ENCODE measurements at regions not wholly inside any gene's neighbourhood (a gene's known extent, or its start where the extent isn't known, plus 50 kb on each side); places are given as distances from the start of the nearest gene placed in this dataset.
"Not testable (repeated sequence)": the region's sequence is repeated elsewhere in the genome, so short reads cannot be mapped to it uniquely, and the experiment has no call there.

DNA sequence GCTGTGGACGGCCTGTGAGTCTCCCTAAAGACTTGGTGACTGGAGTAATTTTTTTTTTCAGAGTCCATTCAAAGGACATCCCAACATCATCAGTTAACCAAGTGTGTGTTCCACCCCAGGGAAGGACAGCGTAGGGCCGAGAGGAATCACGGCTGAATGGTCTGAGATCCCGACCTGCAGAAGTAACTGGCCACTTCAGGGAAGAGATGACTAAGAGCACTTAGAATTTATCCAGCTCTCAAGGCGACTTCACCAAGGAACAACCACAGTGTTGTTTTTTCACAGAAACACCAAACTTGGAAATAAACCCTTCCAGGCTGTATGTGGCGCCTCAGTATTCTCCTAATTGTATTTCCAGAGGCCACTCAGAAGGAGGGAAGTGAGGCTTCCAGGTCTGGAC is 231.6 kb downstream of the FNDC1 start:
- DNase-seq (ENCODE audit: low spot score) = no peak

DNA sequence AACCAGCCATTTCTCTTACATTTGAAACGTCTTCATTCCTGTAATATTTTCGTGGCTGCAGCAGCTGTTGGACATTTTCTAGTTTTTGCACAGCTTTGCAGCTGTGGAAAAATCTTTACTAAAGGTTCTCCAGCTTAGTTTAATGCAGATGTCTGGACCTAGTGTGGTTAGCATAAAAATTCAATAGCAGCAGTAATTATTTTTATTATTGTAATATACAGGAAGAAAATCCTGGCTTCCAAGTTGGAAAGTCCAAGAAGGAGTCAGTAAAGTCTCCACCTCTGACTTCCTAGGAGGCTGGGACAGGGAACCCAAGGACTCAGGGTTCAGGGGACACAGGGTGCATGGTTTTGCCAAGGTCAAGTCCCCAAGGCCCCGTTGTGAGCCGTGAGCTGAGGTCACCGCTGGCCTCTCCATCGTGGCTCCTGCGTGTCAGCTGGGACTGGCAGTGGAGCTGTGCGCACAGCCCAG is 230.6 kb downstream of the FNDC1 start:
- no peak for DNase-seq (ENCODE audit: low spot score)

DNA sequence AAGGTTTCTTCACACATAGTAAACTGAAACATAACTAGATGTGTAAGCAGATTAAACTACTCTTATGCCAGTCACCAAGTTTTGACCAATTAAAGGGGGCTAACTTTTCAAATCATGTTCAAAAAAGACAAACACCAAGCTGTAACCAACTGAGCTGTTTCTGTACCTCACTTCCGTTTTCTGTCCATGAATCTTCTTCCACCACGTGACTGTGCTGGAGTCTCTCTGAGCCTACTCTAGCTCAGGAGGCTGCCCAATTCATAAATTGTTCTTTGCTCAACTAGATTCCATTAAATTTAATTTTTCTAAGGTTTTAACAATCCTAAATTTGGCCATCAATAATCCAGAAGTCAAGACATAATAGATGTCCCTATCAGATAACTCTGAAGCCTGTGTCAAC is 229.4 kb downstream of the FNDC1 start:
- DNase-seq (ENCODE audit: low spot score) = no peak

DNA sequence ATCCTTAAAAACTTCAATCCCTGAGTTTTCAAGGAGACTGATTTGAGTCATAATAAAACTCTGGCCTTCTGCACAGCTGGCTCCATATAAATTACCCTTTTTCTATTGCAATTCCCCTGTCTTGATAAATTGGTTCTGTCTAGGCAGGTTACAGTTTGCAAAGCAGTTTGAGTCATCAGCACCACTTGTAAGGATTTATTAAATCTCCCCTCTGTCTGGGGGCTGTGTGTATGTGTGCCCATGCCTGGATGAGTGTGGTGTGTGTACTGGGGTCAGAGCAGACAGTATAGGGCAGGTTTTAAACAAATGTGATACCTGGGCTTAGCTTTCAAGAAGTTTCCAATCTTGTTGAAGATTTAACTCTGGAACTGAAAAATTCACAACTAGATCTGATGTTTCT is 228.6 kb downstream of the FNDC1 start:
- no peak for DNase-seq (ENCODE audit: low spot score)

DNA sequence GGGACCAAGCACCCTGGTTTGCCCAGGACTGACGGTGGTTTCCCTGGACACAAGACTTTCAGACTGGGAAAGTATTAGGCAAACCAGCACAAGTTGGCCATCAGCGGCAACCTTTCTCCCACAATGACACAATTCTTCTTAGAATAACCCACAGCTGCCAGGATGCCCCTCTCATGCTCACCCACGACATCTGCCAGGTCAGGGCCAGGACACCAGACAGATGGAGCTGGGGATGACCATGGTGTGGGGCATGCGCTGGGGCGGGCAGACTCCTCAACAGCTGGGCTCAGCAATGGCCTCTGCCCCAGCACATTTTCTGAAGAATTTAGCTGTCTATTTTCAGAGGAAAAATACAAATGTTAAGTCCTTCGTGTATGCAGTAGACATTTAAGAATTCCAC is 226.4 kb downstream of the FNDC1 start:
- DNase-seq (ENCODE audit: low spot score) = no peak

DNA sequence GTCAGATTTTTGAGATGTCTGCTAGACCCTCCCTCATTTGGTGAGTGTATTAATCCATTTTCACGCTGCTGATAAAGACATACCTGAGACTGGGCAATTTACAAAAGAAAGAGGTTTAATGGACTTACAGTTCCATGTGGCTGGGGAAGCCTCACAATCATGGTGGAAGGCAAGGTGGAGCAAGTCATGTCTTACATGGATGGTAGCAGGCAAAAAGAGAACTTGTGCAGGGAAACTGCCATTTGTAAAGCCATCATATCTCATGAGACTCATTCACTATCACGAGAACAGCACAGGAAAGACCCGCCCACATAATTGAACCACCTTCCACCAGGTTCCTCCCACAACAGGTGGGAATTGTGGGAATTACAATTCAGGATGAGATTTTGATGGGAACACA is 223.5 kb downstream of the FNDC1 start:
- not testable (repeated sequence) for DNase-seq (ENCODE audit: low spot score)

DNA sequence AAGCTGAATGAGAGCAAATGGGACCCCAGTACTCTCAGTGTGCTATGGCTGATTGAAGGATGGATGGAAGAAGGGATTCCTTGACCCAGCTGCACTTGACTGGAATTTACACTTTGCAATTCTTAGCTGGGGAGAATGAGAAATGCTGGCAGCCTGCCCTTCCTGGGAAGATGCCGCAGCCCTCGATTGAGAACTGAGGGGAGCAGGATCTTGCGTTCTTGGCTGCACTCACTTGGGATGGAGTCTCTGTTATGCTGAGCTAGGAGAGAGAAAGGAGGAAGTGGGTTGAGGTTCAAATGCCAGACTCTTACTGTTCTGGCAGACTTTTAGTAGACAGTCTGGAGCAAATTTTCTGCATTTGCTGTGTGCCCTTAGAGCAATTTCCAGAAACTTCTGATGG is 221.2 kb downstream of the FNDC1 start:
- DNase-seq (ENCODE audit: low spot score) = no peak

DNA sequence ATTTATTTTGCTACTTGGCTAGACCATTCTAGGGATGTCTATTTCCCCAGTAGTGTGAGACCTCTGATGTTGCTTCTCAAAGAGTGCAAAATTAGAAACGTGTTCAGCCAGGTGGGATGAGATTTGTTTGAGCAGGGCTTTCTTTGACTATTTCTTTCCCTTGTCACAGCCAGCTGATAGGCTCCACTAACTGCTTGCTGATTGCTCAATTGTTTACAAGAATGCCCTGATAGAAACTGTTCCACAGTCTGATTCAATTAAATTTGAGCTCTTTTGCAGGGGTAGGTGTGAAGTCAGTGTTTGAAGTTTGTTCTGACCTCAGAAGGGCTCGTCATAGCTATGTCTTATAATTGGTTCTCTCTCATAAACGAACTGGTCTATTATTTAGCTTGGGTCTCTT is 220.5 kb downstream of the FNDC1 start:
- DNase-seq (ENCODE audit: low spot score) = no peak

DNA sequence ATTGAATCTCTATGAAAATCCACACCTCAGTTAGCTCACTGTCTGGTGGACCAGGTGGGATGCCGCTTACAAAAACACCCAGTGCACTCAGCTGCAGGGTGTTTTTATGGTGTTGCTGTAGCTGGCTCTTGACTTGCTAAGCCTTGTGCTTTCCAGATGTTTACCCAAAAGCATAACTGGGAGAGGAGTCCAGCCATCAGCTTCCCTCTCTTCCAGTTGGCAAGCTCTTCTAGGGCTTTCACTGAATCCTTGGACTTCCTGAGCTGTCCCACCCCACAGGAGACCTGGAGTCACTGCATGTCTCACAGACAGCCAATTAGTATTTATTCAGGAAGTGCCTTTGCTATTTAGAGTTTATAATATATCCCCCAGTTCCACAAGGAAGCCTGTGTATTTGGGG is 210.9 kb downstream of the FNDC1 start:
- DNase-seq (ENCODE audit: low spot score) = no peak

DNA sequence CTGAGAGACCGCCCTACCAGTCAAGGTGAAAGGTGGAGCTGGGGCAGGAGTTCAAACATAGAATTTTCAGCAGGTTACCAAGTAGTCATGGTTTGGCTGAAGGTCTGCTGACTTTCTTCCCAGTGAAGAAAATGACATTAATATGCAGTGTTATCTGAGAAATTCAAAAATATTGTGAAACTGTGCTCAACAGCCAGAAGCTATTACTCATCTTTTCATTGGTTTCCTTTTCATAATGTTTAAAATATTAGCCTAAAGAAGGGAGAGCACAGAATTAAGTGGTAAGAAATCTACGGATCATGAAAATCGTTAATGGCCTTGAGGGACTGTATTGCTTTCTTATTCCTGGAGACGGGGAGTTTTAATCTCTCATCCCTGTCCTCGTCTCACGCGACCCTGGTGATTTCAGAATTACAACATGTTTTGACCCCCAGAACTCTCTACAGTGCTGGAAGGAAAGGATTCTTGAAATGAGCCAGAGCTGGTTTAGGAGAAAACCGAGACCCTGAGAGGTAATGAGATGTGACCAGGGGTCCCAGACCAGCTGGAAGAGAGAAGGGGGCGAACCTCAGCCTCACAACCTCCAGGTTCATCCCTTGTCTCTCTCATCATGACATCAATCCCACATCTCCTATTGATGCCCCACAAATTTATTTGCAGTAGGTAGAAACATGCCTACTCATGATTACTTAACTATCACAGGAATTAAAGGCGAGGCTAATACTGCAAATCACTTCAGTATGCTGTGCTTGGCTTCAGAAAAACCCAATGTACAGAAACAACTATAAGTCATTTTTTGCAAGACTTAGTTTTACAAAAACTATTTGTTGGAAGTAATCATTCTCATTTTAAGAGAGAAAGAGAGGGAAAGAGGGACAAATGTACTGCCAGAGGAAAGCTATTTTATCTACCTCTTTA is 209.5 kb downstream of the FNDC1 start:
- DNase-seq (ENCODE audit: low spot score) = no peak

DNA sequence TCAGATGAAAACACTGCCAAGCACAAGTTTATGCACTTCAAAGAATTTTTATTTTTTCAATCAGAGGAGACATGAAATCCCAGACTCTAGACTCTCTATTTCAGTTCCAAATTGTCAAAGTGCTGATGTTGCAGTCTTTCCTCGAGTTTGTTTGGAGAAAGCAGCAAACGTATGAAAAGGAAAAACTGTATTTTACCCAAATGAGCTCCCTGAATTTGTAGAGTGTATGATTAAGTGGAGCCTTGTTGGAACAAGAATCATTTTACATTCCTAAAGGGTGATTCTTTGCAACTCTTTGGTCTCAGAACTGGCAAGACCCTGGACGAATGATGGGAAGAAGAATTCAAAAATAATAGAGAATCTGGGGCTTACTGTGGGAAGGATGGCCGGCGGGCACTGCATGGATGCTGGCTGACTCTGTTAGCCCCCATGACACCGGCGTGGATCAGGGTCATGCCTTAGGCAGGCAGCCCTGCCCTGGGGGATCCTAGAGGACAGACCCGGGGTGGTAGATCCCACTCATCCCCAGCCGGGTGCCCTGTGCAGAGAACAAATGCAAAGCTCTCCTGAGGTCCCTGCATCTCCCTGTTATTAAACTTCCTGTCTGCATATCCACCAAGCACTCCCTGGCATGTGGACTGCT is 207.4 kb downstream of the FNDC1 start:
- no peak for DNase-seq (ENCODE audit: low spot score)

DNA sequence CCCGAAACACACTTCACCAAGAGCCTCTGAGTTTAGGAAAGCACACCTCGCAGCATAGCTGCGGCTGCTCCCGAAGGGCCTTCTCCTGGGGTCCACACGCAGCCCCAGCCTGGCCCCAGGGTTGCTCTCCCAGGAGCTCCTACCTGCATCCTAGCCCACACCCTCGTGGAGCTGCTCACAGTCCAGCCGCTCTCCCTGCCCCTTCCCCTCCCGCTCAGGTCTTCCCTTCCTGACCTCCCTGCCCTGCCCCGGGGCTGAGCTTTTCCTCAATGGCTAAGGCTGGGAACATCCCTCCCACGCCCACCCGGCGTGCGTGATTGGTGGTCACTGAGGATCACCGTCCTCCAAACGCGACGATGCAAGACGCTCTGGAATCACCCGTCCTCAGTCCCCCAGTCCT is 205.8 kb downstream of the FNDC1 start:
- DNase-seq (ENCODE audit: low spot score) = no peak

DNA sequence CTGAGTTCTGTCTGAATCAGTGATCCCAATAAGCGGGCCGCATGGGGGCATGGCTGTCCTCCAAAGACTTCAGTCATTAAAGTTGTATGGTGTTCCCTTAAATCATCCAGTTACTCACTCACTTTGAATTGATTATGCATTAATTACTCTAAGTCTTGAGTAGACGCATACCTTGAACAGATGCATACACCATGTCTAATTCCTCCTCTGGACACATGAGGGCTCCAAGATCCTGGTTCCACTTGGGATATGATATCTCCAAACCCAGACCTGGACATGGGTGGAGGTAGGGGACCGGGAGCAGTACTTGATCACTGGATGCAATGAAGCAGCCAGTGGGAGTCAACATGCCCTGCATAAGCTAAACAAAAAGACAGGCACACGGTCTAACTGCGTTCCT is 204.5 kb downstream of the FNDC1 start:
- DNase-seq (ENCODE audit: low spot score) = no peak

DNA sequence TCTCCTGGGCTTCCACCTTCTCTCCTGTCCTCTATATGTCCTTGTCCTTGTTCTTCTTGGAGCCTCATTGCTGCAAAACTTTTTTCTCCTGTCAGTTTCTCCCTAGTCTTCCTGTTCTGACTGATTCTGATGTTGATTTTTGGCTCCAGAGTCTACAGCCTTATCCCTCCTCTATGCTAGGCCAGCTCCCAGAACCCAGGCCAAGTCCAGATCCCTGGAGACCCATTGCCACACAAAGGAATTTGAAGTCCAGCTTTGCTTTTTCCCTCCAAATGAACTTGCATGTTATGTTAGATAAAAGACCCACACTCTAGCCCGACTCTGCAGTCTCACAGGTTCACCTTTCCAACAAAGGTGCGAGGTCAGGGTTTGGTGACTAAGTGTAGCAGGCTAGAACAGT is 203.1 kb downstream of the FNDC1 start:
- no peak for DNase-seq (ENCODE audit: low spot score)

DNA sequence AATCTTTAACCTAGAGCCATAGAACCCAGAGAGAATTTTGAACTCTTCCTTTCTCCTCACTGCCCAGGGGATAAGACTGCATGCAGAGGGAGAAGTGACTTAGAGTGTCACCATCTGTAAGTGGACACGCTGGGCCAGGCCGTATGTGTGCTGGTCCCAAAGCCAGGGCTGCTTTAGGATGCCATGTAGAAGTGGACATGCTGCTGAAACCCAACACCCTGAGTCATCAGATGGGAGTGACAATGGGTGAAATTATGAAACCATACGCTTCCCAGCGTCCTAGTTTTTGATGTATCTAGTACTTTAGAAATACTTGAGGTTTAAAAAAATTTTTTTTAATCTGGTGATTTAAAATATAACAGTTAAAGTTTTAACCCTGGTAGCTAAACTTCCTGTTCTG is 191.1 kb downstream of the FNDC1 start:
- no peak for DNase-seq (ENCODE audit: low spot score)

DNA sequence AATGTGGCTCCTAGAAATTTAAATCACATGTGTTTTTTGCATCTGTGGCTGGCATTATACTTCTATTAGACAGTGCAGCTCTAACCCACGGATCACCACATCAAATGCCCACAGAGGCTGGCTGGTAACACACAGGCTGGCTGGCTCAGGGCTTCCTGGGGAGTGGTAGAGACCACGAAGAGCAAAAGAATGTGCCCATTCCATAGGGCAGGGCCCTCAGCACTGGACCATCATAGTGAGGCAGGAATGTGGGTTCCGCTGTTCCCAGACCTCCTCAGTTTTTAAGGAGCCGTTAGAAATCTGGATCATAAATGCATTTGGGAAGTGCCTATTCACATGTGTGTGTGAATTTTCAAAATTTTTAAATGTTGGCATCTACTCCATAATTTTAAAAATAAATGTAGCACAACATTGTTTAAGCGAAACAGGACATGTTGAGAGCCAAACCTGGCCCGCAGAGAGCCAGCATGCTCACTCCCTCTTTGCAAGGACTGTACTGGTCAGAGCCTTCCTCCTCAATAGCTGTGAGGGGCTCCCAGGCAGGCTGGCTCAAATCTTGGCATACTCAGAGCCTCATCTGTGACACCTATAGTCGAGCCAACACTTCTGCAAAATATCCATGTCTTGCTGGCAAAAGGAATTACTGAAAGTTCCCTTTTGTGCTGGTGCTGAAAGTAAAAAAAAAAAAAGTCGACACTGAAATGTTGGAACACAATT is 190.5 kb downstream of the FNDC1 start:
- no peak for DNase-seq (ENCODE audit: low spot score)

DNA sequence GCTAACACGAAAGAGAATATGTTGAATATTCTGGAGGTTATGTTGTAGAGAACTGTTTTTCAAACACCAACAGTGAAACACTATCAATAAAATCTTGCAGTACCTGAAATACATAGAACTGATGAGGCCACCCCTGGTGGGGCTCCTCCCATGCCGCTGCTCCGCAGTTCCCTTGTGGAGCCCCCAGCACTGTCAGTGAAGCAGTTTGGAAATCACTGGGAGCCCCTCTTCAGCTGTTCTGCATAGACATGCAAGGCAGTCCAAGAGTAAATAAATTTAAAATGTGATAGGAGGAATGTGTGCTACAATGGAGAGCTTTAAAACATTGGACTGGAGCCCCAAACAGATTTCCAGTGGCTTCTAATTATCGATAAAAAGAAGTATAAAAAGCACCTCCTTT is 189.4 kb downstream of the FNDC1 start:
- no peak for DNase-seq (ENCODE audit: low spot score)

DNA sequence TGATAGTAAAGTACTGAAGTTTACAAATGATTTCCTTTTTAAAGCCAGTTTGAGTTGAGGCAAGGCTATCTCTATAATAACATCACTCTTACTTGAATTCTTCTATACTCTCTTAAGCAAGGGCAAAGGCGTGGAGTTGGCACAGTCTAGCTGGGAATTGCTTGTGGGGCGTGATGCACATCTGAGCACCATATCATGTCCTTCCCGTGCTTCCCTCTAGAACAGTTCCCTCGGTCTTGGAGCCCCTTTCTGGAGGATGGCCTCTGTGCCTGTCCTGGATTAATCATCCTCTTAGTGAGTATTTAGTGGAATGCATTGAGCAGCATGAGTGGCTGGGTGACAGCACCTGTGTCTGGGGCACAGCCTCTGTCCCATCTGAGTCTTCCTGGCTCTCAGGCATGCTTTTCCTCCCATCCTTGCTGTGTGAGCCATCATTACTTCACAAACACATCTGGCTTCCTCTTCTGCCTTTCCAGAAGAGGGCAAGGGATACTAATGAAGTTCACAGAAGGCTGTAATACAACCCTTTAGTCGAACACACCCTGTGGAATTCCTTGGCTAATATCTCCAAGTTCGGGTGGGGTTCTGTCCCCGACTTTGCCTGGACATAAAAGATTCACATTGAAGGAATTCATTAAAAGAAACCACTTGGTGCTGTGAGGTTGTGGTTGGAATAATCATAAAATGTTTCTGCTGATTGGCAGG is 188.2 kb downstream of the FNDC1 start:
- DNase-seq (ENCODE audit: low spot score) = no peak

DNA sequence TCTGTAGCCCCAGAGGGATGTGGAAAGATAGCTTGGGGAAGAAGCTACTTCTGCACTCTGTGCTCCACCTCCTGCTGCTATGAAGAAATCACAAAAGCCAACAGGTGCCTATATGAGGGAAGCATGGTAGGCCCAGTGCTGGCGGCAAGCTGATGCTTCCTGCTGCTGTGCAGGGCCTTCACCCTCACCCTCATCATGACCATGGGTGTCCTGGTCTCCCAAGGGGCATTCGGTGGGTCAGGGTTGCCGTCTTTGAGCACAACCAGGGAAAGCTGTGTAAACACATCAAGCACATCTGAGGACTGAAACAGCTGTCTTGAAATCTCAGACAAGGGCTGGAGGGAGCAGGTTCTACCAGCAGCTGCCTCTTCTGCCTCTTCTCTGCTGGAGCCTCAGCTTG is 184.0 kb downstream of the FNDC1 start:
- no peak for DNase-seq (ENCODE audit: low spot score)

DNA sequence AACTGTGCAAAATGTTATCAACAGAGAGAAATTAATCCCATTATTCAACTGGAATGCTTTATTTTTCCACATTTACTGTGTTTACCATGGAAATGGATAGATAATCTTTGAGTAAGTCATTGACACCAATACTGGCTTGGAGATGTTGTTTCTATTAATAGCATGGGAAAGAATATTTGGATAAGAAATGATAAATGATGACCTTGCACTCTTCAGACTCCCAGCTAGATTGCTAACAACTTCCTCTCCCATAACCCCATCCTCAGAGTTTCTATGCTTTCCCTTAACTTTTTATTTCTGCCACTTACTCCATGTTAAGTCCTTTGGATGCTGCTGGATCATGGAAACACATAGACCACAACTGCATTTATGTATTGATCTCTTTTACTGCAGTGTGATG is 182.5 kb downstream of the FNDC1 start:
- DNase-seq (ENCODE audit: low spot score) = no peak

DNA sequence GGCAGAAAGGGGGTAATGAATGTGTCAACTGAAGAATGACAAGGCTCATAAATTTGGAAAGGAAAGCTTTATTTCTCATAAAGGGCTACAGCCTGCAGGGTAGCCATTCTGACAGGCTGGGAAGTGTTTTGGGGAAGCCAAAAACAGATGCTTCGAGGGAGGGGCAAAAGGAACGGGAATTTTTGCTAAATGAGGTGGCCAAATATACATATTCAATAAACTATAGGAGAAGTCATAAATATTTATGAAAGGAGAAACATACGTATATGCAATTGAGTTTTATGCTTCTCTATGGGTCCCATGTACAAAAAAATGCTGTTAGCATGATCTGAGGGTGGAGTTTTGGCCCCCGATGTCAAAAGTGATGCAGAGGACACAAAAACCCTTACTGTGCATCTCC is 180.7 kb downstream of the FNDC1 start:
- DNase-seq (ENCODE audit: low spot score) = no peak

DNA sequence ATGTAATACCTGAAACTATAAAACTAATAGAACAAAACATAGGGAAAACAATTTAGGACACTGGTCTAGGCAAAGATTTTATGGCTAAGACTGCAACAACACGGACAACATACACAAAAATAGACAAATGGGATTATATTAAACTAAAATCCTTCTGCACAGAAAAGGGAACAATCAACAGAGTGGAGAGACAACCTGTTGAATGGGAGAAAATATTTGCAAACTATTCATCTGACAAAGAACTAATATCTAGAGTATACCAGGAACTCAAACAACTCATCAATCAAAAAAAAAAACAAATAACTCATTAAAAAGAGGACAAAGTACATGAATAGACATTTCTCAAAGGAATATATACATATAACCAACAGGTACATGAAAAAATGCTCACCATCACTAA is 174.5 kb downstream of the FNDC1 start:
- DNase-seq (ENCODE audit: low spot score) = no peak

All from activated CD4-positive, alpha-beta T cell treated with anti-CD3 and anti-CD28 coated beads, Interleukin-2, Interleukin-4, amounts not matched to agents 100 ng/mL and 50 ng/mL, durations not matched to agents 16 hours and 8 hours (primary cell).